Spleen (tissue), 11 donors: ENCODE measurements at regions not wholly inside any gene's neighbourhood (a gene's known extent, or its start where the extent isn't known, plus 50 kb on each side); places are given as distances from the start of the nearest gene placed in this dataset.

Experiments used
- DNase-seq: peaks from one replicate; pipeline ENCODE4 v3.0.0-alpha.2; 2020
- H3K27ac ChIP-seq, 8 donors: fragments of 200-600 bp; sonication (generic) in 7 of 8; 1 replicate in 4 of 8; 2 replicates in 4 of 8; pipeline versions ENCODE4 v1.5.0 to v1.8.0; 2016 to 2021; ENCODE audit warnings: inconsistent platforms in 4 of 8, mild to moderate bottlenecking in 4 of 8, moderate library complexity in 1 of 8
- H3K27me3 ChIP-seq, 7 donors: fragments of 200-600 bp; sonication (generic) in 6 of 7; replicated peaks in 1 of 7; 1 replicate in 4 of 7; 2 replicates in 3 of 7; pipeline versions ENCODE4 v1.5.0 to v1.8.0; 2016 to 2021; ENCODE audit warnings: inconsistent platforms in 3 of 7, mild to moderate bottlenecking in 1 of 7
- H3K36me3 ChIP-seq, 6 donors: fragments of 200-600 bp; sonication (generic) in 5 of 6; 1 replicate in 4 of 6; 2 replicates in 2 of 6; pipeline versions ENCODE4 v1.5.0 to v1.8.0; 2016 to 2021; ENCODE audit warnings: inconsistent platforms in 2 of 6
- H3K4me1 ChIP-seq, 6 donors: fragments of 200-600 bp; sonication (generic) in 5 of 6; 1 replicate in 3 of 6; 2 replicates in 3 of 6; pipeline versions ENCODE4 v1.5.0 to v1.8.0; 2016 to 2021; ENCODE audit warnings: inconsistent platforms in 3 of 6
- H3K4me3 ChIP-seq, 8 donors: fragments of 200-600 bp; sonication (generic) in 7 of 8; 1 replicate in 4 of 8; 2 replicates in 4 of 8; pipeline versions ENCODE4 v1.5.0 to v1.8.0; 2016 to 2021; ENCODE audit warnings: inconsistent platforms in 4 of 8, mild to moderate bottlenecking in 4 of 8, moderate library complexity in 2 of 8
- H3K9me3 ChIP-seq, 8 donors: fragments of 200-600 bp; sonication (generic) in 7 of 8; 1 replicate in 4 of 8; 2 replicates in 4 of 8; pipeline versions ENCODE4 v1.5.0 to v1.8.0; 2016 to 2021; ENCODE audit warnings: inconsistent platforms in 4 of 8
- POLR2A ChIP-seq, 3 donors: fragments of 450-650 bp; IDR thresholded peaks; one replicate each; pipeline ENCODE4 v1.5.1; 2017; ENCODE audit warnings: antibody characterized with exemption in 3 of 3, mild to moderate bottlenecking in 1 of 3
- POLR2AphosphoS5 ChIP-seq, 3 donors: sonication (generic); formaldehyde crosslinking; IDR thresholded peaks; one replicate each; pipeline ENCODE4 v1.5.1; 2017; ENCODE audit warnings: antibody characterized with exemption in 3 of 3
- WGBS, 5 donors: extraction: QIAGEN DNeasy Blood & Tissue Kit in 3 of 5; methylation state at CpG; one replicate each; pipeline versions ENCODE4 v1.1.5 to v1.1.7; 2013 to 2018; 5-methylcytosine and 5-hydroxymethylcytosine counted together
- intact Hi-C: fragments of 100-400 bp; cut with DNase I; formaldehyde crosslinking; loops from one replicate; pipeline ENCODE4 v1.15.0; 2023; ENCODE audit warnings: low total_unique reads
- TF ChIP-seq, protein P1 (sequence below), 11 experiments: fragments of 200-600 bp in 7 of 11; fragments of 450-650 bp in 4 of 11; sonication (generic) in 4 of 11; IDR thresholded peaks in 8 of 11; conservative IDR thresholded peaks in 3 of 11; 1 replicate in 7 of 11; 2 replicates in 4 of 11; pipeline versions ENCODE4 v1.4.0 to v1.8.0; 2016 to 2021; ENCODE audit warnings: antibody characterized with exemption in 11 of 11, inconsistent platforms in 4 of 11, mild to moderate bottlenecking in 1 of 11
- donor health status: healthy with polysubstance abuse.
- donor health status: DM: no; HTN: no; CAD: no; lungs with moderate emphysema.
- donor health status: DM: no; HTN: no; CAD: no.
- donor health status: Bipolar disorder and iron deficiency.
- donor health status: healthy.
- donor health status: DM: no; HTN: no; CAD: no.
- donor health status: DM: yes; HTN: yes; CAD: no.

DNA sequence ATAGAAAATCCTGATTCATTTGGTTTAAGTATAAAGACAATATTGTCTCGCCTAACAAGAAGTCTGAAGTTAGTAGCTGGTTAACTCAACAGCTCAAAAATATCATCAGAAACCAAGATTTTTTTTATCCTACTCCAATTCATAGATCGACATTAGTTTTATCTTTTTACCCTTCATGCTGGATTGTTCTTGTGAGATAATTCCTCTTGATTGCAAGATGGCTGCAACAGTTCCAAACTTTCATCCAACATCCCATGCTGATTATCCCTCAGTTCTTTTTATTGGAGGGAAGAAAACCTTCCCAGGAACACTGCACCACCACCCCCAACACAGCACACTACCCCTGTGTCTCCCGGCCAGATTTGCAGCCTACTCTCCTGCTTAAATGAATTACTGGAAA is 370.2 kb upstream of the RAB6C start:
- Histone ChIP-seq H3K4me3 (no peak overlapping the region), H3K36me3 (no peaks in the 10 kb centered on the region), H3K4me1 (no peaks in the 10 kb centered on the region), H3K9me3 (peaks cover 0 to 7% (median 0%) of the 10 kb centered on the region in 8 donors), H3K27ac (no peak overlapping the region), H3K27me3 (no peaks in the 10 kb centered on the region)
- no peak for DNase-seq
- 82 to 96% (median 92%) methylated on average over 3 of the region's 3 CpGs for WGBS, 5 donors
- intact Hi-C loops: no loop called here
- TF ChIP-seq POLR2AphosphoS5 (IDR thresholded peaks at IDR 0.05) (no peak), POLR2A (IDR thresholded peaks at IDR 0.05) (no peak)
- TF ChIP-seq, protein P1, sequence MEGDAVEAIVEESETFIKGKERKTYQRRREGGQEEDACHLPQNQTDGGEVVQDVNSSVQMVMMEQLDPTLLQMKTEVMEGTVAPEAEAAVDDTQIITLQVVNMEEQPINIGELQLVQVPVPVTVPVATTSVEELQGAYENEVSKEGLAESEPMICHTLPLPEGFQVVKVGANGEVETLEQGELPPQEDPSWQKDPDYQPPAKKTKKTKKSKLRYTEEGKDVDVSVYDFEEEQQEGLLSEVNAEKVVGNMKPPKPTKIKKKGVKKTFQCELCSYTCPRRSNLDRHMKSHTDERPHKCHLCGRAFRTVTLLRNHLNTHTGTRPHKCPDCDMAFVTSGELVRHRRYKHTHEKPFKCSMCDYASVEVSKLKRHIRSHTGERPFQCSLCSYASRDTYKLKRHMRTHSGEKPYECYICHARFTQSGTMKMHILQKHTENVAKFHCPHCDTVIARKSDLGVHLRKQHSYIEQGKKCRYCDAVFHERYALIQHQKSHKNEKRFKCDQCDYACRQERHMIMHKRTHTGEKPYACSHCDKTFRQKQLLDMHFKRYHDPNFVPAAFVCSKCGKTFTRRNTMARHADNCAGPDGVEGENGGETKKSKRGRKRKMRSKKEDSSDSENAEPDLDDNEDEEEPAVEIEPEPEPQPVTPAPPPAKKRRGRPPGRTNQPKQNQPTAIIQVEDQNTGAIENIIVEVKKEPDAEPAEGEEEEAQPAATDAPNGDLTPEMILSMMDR (IDR thresholded peaks at IDR 0.05 in 8 of 11, conservative IDR thresholded peaks at IDR 0.05 in 3 of 11): no peak

DNA sequence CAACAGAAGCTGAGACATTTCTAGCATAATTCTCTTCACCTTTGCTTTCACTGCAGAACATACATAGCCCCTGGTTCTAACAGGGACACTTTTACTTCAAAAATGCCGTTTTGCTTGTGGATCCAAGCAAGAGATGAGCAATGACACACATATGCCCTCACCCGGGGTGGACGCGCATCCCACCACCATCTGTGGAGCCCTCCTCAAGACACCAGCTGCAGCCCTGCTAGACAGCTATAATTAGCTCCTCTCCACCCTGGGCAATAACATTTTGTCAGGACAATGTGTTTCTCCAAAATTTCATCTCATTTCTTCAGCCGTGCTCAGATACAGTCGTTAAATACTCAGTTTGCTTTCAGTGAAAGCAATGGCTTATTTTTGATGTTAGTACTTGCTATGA is 368.7 kb upstream of the RAB6C start:
- Histone ChIP-seq H3K9me3 (peaks cover 0 to 7% (median 0%) of the 10 kb centered on the region in 8 donors), H3K27me3 (no peaks in the 10 kb centered on the region), H3K4me1 (no peaks in the 10 kb centered on the region), H3K27ac (no peak overlapping the region), H3K4me3 (no peak overlapping the region), H3K36me3 (no peaks in the 10 kb centered on the region)
- no peak for DNase-seq
- TF ChIP-seq, protein P1 (IDR thresholded peaks at IDR 0.05 in 8 of 11, conservative IDR thresholded peaks at IDR 0.05 in 3 of 11): no peak
- TF ChIP-seq POLR2A (IDR thresholded peaks at IDR 0.05) (no peak), POLR2AphosphoS5 (IDR thresholded peaks at IDR 0.05) (no peak)
- intact Hi-C loops: no loop called here
- 85 to 94% (median 87%) methylated on average over 6 of the region's 6 CpGs for WGBS, 5 donors

DNA sequence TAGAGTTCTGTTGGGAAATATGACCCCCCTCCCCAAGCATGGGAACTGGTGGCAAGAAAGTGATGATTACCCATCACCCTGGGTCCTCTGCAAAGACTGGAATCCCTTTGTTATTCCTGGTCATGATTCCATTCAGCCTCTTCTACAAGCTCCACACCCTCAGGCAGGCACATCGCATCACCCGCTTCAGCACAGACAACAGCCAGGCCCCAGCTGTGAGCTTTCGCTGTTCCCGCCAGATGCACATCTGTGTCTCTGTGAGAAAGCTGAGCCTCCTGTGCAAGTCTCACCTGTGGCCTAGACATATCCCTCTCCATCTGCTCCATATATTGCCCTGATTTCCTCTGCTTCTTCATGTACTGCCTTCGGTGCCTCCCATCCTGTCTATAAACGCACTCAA is 368.0 kb upstream of the RAB6C start:
- Histone ChIP-seq H3K27ac (no peak overlapping the region), H3K9me3 (peaks cover 0 to 7% (median 0%) of the 10 kb centered on the region in 8 donors), H3K36me3 (no peaks in the 10 kb centered on the region), H3K4me3 (no peak overlapping the region), H3K4me1 (no peaks in the 10 kb centered on the region), H3K27me3 (no peaks in the 10 kb centered on the region)
- intact Hi-C loops: no loop called here
- DNase-seq: no peak
- TF ChIP-seq, protein P1 (IDR thresholded peaks at IDR 0.05 in 8 of 11, conservative IDR thresholded peaks at IDR 0.05 in 3 of 11): no peak
- no peak for TF ChIP-seq POLR2AphosphoS5 (IDR thresholded peaks at IDR 0.05)
- TF ChIP-seq POLR2A (IDR thresholded peaks at IDR 0.05): no peak
- WGBS, 5 donors: 94 to 99% (median 95%) methylated on average over 6 of the region's 6 CpGs

DNA sequence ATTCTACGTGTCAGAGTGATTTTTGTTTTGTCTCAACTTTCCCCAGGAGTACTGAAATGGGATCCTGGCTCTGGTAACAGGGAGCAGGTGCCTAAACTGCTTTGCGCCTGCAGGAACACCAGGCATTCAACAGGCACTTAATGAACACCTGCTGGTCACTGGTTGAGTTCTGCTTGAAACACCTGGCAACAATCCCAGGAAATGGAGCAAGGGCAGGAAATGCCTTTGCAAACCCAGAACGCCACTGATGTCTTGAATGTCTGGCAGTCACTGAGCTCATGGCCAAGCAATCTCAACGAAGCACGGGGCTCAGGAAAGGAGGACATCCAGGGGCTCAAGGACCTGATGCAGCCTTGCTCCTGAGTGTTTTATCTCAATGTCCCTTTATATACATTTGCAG is 360.0 kb upstream of the RAB6C start:
- H3K4me3 ChIP-seq: no peak overlapping the region
- H3K9me3 ChIP-seq: no peaks in the 10 kb centered on the region
- WGBS, 5 donors: 30 to 41% (median 34%) methylated on average over 5 of the region's 5 CpGs
- no peaks in the 10 kb centered on the region for H3K36me3 ChIP-seq
- intact Hi-C loops: no loop called here
- TF ChIP-seq, protein P1 (IDR thresholded peaks at IDR 0.05 in 8 of 11, conservative IDR thresholded peaks at IDR 0.05 in 3 of 11): no peak
- TF ChIP-seq POLR2A (IDR thresholded peaks at IDR 0.05) (no peak), POLR2AphosphoS5 (IDR thresholded peaks at IDR 0.05) (no peak)
- no peak overlapping the region for H3K27ac ChIP-seq
- peaks cover 0 to 18% (median 0%) of the 10 kb centered on the region in 7 donors for H3K27me3 ChIP-seq
- H3K4me1 ChIP-seq: no peaks in the 10 kb centered on the region
- no peak for DNase-seq
